HCT116 (cell line): ENCODE measurements at regions not wholly inside any gene's neighbourhood (a gene's known extent, or its start where the extent isn't known, plus 50 kb on each side); places are given as distances from the start of the nearest gene placed in this dataset.

Experiments used
- ATAC-seq: fragments of 200-7000 bp; cut with Tn5 transposase; 2 replicates; pipeline ENCODE4 v1.9.1; 2020; ENCODE audit warnings: mild to moderate bottlenecking, moderate library complexity
- BruUV-seq: library from RNA; stranded (reverse); fragments of 400-500 nt; replicated peaks from 2 replicates; lab custom pipeline; 2021; lab: Mats Ljungman, UMichigan
- CTCF ChIA-PET: fragments of 300-600 bp; sonication (Branson Sonifier 250); formaldehyde crosslinking; loops from one replicate; lab custom pipeline; 2021; ENCODE audit warnings: antibody characterized with exemption; lab: Charles Lee
- POLR2A ChIA-PET: fragments of 300-600, 350-600 bp; sonication (Branson Sonifier 250); formaldehyde crosslinking; loops from one replicate; lab custom pipeline; 2021; ENCODE audit warnings: antibody characterized with exemption; lab: Charles Lee
- RAD21 ChIA-PET, 2 experiments: fragments of 300-600 bp; sonication (Branson Sonifier 250); formaldehyde crosslinking; loops; one replicate each; lab custom pipeline; 2023; ENCODE audit warnings: low total read pairs in 2 of 2; ENCODE audit not compliant: uncharacterized antibody in 2 of 2, unreplicated experiment in 2 of 2, low non-redundant PET in 1 of 2; lab: Charles Lee
- DNase-seq: peaks from one replicate; pipeline ENCODE4 v3.0.0-alpha.2; 2010; ENCODE audit warnings: low read depth, low spot score
- H2AFZ ChIP-seq: fragments of 200-600 bp; shearing (Covaris generic), sonication (generic); 2 replicates; pipeline ENCODE4 v1.6.1; 2017; ENCODE audit warnings: low read depth, mixed run types, mixed read lengths, antibody characterized with exemption, low read length; ENCODE audit not compliant: poor library complexity, severe bottlenecking
- H3K27ac ChIP-seq: 2 replicates; pipeline ENCODE4 v1.5.1; 2012; ENCODE audit warnings: low read depth, low read length
- H3K27me3 ChIP-seq: fragments of 200-600 bp; sonication (generic); 2 replicates; pipeline ENCODE4 v1.6.1; 2016; ENCODE audit warnings: mixed run types, low read length, mixed read lengths; ENCODE audit not compliant: insufficient read depth
- H3K36me3 ChIP-seq, 2 experiments: fragments of 200-500 bp in 1 of 2; fragments of 200-600 bp in 1 of 2; sonication (Bioruptor generic) in 1 of 2; sonication (generic) in 1 of 2; 2 replicates each; pipeline versions ENCODE4 v1.5.1 to v1.6.1; 2014 to 2016; ENCODE audit warnings: low read length in 2 of 2, inconsistent platforms in 1 of 2, mixed read lengths in 1 of 2, mixed run types in 1 of 2; ENCODE audit not compliant: insufficient read depth in 2 of 2, control insufficient read depth in 1 of 2
- H3K4me1 ChIP-seq, 2 experiments: fragments of 200-600 bp in 1 of 2; sonication (generic) in 1 of 2; 2 replicates each; pipeline versions ENCODE4 v1.5.1 to v1.6.1; 2012 to 2017; ENCODE audit warnings: low read length in 2 of 2, inconsistent platforms in 1 of 2, mild to moderate bottlenecking in 1 of 2, mixed read lengths in 1 of 2, mixed run types in 1 of 2, moderate library complexity in 1 of 2; ENCODE audit not compliant: insufficient read depth in 2 of 2, control insufficient read depth in 1 of 2
- H3K4me2 ChIP-seq: fragments of 200-600 bp; sonication (generic); 2 replicates; pipeline ENCODE4 v1.6.1; 2017; ENCODE audit warnings: mixed run types, low read length, mixed read lengths
- H3K4me3 ChIP-seq, 2 experiments: fragments of 200-600 bp in 1 of 2; sonication (generic) in 1 of 2; replicated peaks in 1 of 2; 2 replicates each; pipeline ENCODE4 v1.5.1; 2011 to 2016; ENCODE audit warnings: low read length in 2 of 2, control low read depth in 1 of 2, low read depth in 1 of 2, mild to moderate bottlenecking in 1 of 2, mixed read lengths in 1 of 2, mixed run types in 1 of 2
- H3K79me2 ChIP-seq: fragments of 200-600 bp; sonication (generic); 2 replicates; pipeline ENCODE4 v1.6.1; 2017; ENCODE audit warnings: mild to moderate bottlenecking, mixed run types, low read length, moderate library complexity, mixed read lengths; ENCODE audit not compliant: insufficient read depth
- H3K9ac ChIP-seq: fragments of 200-600 bp; sonication (generic); 2 replicates; pipeline ENCODE4 v1.6.1; 2016; ENCODE audit warnings: low read length, mixed read lengths
- H3K9me2 ChIP-seq: fragments of 200-600 bp; sonication (generic), shearing (Covaris generic); 2 replicates; pipeline ENCODE4 v1.6.1; 2017; ENCODE audit warnings: mixed run types, mild to moderate bottlenecking, moderate library complexity; ENCODE audit not compliant: insufficient read depth
- H3K9me3 ChIP-seq, 2 experiments: fragments of 200-500 bp in 1 of 2; fragments of 200-600 bp in 1 of 2; sonication (Bioruptor generic) in 1 of 2; sonication (generic) in 1 of 2; 2 replicates each; pipeline ENCODE4 v1.6.1; 2014 to 2017; ENCODE audit warnings: low read length in 2 of 2, mixed read lengths in 2 of 2, inconsistent platforms in 1 of 2, low read depth in 1 of 2, mild to moderate bottlenecking in 1 of 2, mixed run types in 1 of 2, moderate library complexity in 1 of 2; ENCODE audit not compliant: control insufficient read depth in 1 of 2, insufficient read depth in 1 of 2
- H4K20me1 ChIP-seq: fragments of 200-600 bp; sonication (generic), shearing (Covaris generic); 2 replicates; pipeline ENCODE4 v1.6.1; 2017; ENCODE audit warnings: mixed run types, mild to moderate bottlenecking, moderate library complexity; ENCODE audit not compliant: insufficient read depth
- ATF3 ChIP-seq: IDR thresholded peaks from 2 replicates; pipeline ENCODE4 v1.6.1; 2012
- CBX3 ChIP-seq: IDR thresholded peaks from 2 replicates; pipeline ENCODE4 v1.6.1; 2012; ENCODE audit warnings: low read depth
- CEBPB ChIP-seq: IDR thresholded peaks from 2 replicates; pipeline ENCODE4 v1.6.1; 2012; ENCODE audit warnings: low read depth
- CTCF ChIP-seq, 3 experiments: fragments of 200-600 bp in 1 of 3; sonication (generic) in 1 of 3; IDR thresholded peaks in 2 of 3; conservative IDR thresholded peaks in 1 of 3; 2 replicates each; pipeline ENCODE4 v1.5.1; 2012 to 2017; ENCODE audit warnings: low read depth in 2 of 3, low read length in 2 of 3, antibody characterized with exemption in 1 of 3, borderline replicate concordance in 1 of 3, control low read depth in 1 of 3, mild to moderate bottlenecking in 1 of 3, mixed read lengths in 1 of 3, mixed run types in 1 of 3, moderate library complexity in 1 of 3; ENCODE audit not compliant: insufficient read depth in 1 of 3
- EGR1 ChIP-seq: IDR thresholded peaks from 2 replicates; pipeline ENCODE4 v1.6.1; 2012; ENCODE audit warnings: low read depth
- ELF1 ChIP-seq: IDR thresholded peaks from 2 replicates; pipeline ENCODE4 v1.6.1; 2012; ENCODE audit warnings: low read depth, borderline replicate concordance
- FOSL1 ChIP-seq: IDR thresholded peaks from 2 replicates; pipeline ENCODE4 v1.6.1; 2012; ENCODE audit warnings: low read depth
- JUND ChIP-seq: IDR thresholded peaks from 2 replicates; pipeline ENCODE4 v1.6.1; 2012
- MAX ChIP-seq: IDR thresholded peaks from 2 replicates; pipeline ENCODE4 v1.6.1; 2012
- POLR2A ChIP-seq: IDR thresholded peaks from 2 replicates; pipeline ENCODE4 v1.7.0; 2011; ENCODE audit warnings: borderline replicate concordance; ENCODE audit not compliant: insufficient read depth, insufficient read length; ENCODE audit errors: extremely low read depth
- POLR2AphosphoS5 ChIP-seq: IDR thresholded peaks from 2 replicates; pipeline ENCODE4 v1.6.1; 2011; ENCODE audit warnings: mild to moderate bottlenecking, low read depth, low read length, moderate library complexity
- RAD21 ChIP-seq: IDR thresholded peaks from 2 replicates; pipeline ENCODE4 v1.6.1; 2012; ENCODE audit warnings: low read depth, mild to moderate bottlenecking
- SP1 ChIP-seq: IDR thresholded peaks from 2 replicates; pipeline ENCODE4 v1.6.1; 2012; ENCODE audit warnings: low read depth
- SRF ChIP-seq: IDR thresholded peaks from 2 replicates; pipeline ENCODE4 v1.6.1; 2012; ENCODE audit warnings: low read depth
- TCF7L2 ChIP-seq: IDR thresholded peaks from 2 replicates; pipeline ENCODE4 v1.7.0; 2011; ENCODE audit warnings: borderline replicate concordance, inconsistent platforms; ENCODE audit not compliant: insufficient read depth, insufficient read length; ENCODE audit errors: extremely low read depth
- YY1 ChIP-seq: IDR thresholded peaks from 2 replicates; pipeline ENCODE4 v1.6.1; 2011; ENCODE audit warnings: low read length, low read depth, moderate library complexity, mild to moderate bottlenecking; ENCODE audit not compliant: insufficient replicate concordance; ENCODE audit errors: extremely low read depth
- ZBTB33 ChIP-seq: IDR thresholded peaks from 2 replicates; pipeline ENCODE4 v1.6.1; 2011; ENCODE audit warnings: mild to moderate bottlenecking, low read length, moderate library complexity; ENCODE audit not compliant: insufficient replicate concordance; ENCODE audit errors: extremely low read depth
- ZFX ChIP-seq: fragments of 450-650 bp; IDR thresholded peaks from 2 replicates; pipeline ENCODE4 v1.6.1; 2017
- ZNF274 ChIP-seq: fragments of 200-500 bp; sonication (Bioruptor generic); IDR thresholded peaks from 2 replicates; pipeline ENCODE4 v1.6.1; 2014; ENCODE audit warnings: mild to moderate bottlenecking, low read depth, low read length, inconsistent platforms
- intact Hi-C: fragments of 100-400 bp; cut with micrococcal nuclease; formaldehyde crosslinking; loops from 2 replicates; pipeline ENCODE4 v1.10.0; 2022

- no peaks in the 10 kb centered on the region for H3K36me3 ChIP-seq
- POLR2A ChIA-PET, result no interaction called here
- no peak for DNase-seq
- no peak for ATAC-seq
- no peaks in the 10 kb centered on the region for H3K9me3 ChIP-seq
- H3K9me2 ChIP-seq, result no peaks in the 10 kb centered on the region
- CTCF ChIA-PET, result no interaction called here
- no peaks in the 10 kb centered on the region for H3K4me1 ChIP-seq
- no peak overlapping the region for H2AFZ ChIP-seq
- no peaks in the 10 kb centered on the region for H3K27me3 ChIP-seq
- no peak overlapping the region for H3K4me2 ChIP-seq
- BruUV-seq, result no TSS peak
- intact Hi-C loops, result no loop called here
- H3K27ac ChIP-seq, result no peak overlapping the region
- no peaks in the 10 kb centered on the region for H3K79me2 ChIP-seq
- no peak overlapping the region for H3K9ac ChIP-seq
- H4K20me1 ChIP-seq, result no peaks in the 10 kb centered on the region
- TF ChIP-seq POLR2A, result no peak
- TF ChIP-seq CBX3, result no peak
- no peak for TF ChIP-seq ZFX
- TF ChIP-seq ELF1, result no peak
- TF ChIP-seq SRF, result no peak
- TF ChIP-seq CEBPB, result no peak
- TF ChIP-seq JUND, result no peak
- TF ChIP-seq EGR1, result no peak
- no peak for TF ChIP-seq MAX
- no peak for TF ChIP-seq ZNF274
- no peak for TF ChIP-seq ZBTB33
- no peak for TF ChIP-seq RAD21
- no peak for TF ChIP-seq YY1
- TF ChIP-seq POLR2AphosphoS5, result no peak
- no peak for TF ChIP-seq TCF7L2
- no peak for TF ChIP-seq FOSL1
- TF ChIP-seq CTCF (IDR thresholded peaks at IDR 0.05 in 2 of 3, conservative IDR thresholded peaks at IDR 0.05 in 1 of 3; ENCODE audit: borderline replicate concordance in 1 of 3, insufficient read depth in 1 of 3, low read depth in 2 of 3, low read length in 2 of 3), result no peak
- TF ChIP-seq ATF3, result no peak
- TF ChIP-seq SP1, result no peak
- TF ChIP-seq, all 23 proteins: peak for 0
- no peak overlapping the region for H3K4me3 ChIP-seq
- RAD21 ChIA-PET, result no interaction called here
These were observed 513.0 kb downstream of the XIRP2 start for GRCh38 chr2:167401309-167401708.
